Activated T-cell treated with anti-CD3 and anti-CD28 coated beads for 48 hours (primary cell): ENCODE measurements at regions not wholly inside any gene's neighbourhood (a gene's known extent, or its start where the extent isn't known, plus 50 kb on each side); places are given as distances from the start of the nearest gene placed in this dataset.
"Not testable (repeated sequence)": the region's sequence is repeated elsewhere in the genome, so short reads cannot be mapped to it uniquely, and the experiment has no call there.

Source experiments
- DNase-seq: peaks from one replicate; pipeline ENCODE4 v3.0.0-alpha.2; 2020; ENCODE audit warnings: low read depth

DNA sequence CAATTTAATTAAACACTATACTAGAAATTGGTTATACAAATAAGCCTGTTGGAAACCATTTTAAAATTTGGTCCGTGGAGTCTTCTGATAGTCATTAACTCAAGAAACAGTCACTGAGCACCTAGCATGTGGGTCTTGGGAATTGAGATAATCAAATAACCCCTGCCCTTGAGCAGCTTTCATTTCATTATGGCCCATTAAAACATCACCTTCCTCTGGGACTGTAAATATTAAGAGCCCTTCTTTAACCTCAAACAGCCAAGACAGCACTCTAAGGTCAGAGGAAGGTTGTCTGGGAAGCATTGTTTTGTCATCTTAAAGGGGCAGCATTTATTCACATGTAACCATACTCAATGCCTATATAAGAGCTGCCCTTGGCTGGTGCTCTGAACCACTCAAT lies 610.3 kb upstream of the USP24 start:
- DNase-seq = no peak

DNA sequence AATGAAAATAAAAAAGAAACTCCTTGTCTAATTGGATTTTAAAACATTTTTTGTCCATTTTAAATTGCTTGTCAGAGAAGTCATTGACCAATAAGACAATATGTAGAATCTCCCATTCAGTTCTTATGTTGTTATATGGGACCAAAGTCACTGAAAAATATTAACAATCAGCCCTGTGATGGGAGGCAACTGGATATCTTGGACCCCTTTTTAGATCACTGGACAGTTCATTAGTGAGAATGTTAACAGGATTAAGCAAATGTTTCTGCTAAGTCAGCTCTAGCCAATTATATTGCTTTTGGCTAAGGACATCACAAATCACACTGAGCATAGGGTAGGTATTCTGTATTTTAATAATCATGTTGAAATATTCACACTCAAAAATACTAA lies 609.1 kb upstream of the USP24 start:
- no peak for DNase-seq

DNA sequence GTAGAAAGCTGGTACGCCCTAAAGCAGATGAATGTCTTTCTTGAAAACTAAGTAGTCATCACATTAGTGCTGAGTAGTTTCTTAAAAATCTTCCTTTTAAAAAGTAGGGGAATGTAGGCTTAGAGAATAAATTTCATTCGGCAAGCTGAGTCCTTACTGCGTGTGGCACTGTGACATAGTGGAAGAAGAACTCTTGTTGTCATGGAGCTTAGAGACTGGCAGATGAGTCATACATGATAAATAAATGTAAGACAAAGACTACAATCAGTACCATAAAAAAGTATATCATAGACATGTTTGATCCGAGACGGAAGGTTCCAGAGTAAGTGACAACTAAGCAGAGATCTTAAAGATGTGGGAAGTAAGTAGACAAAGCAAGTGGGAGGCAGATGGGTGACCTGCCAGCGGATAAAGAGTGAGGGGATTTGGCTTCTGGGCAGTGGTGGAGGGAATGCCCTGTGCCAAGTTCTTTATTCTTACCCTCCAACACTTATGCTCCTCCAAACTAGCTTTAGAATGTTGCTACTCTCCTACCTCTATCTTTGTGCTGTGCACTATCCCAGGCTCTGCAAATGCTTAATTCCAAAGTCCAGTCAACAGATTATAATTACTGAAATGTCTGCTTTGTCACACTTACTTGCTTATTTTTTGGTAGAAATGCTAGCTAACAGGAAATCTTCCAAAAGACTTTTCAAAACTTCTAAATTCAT lies 608.5 kb upstream of the USP24 start:
- no peak for DNase-seq

DNA sequence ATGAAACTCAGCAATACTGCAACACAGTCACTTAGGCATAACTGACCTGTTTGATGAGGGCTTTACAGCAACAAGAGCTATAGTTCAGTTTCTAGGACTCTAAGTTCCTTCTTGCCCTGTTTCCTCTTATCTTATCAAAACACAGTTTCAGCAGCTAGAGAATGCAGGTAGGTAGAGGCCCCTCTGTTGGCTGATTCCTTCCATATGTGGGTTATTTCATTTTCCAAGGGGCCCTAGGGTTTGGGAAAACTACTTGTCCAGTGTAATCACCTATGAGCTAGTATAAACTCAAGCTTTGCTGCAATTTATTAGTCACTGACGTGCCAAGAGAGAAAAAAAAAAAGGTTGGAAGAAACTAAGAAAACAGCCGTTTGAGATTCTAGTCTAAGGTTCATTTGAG lies 607.7 kb upstream of the USP24 start:
- DNase-seq = no peak

DNA sequence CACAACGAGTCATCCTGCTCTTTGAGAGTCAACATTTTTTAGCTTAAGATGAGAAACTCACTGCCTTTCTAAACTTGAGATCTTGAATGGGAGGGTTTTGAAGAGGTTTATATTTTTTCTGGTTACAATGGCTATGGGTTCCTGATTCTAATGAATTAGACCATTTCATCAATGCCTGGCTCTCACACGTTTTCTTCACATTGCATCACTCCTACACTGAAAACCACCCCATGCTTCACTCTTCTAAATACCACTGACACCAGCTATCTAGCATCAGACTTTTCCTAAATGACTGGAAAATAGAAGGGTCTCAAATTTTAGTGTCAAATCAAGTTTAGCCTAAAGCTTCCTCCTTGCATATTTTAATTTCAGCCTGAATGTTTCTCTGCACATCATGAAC lies 606.1 kb upstream of the USP24 start:
- no peak for DNase-seq

DNA sequence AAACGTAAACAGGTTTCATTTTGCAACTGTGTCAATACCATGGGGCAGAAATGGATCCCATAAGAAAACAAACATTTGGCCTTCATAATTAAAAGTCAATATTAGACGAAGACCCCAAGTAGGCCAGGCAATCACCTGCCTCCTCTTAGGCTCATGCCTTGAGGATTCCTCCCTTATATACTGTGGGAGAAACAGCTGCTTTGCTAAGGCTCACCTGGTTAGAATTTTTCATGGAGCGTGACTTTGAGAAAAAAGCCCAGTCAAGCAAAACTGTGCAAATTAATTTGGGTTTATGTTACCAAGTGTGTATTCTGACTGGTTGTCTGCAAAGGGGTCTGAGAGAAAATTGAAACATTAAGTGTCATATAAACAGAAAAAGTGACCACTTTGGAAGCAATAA lies 605.3 kb upstream of the USP24 start:
- DNase-seq = no peak

DNA sequence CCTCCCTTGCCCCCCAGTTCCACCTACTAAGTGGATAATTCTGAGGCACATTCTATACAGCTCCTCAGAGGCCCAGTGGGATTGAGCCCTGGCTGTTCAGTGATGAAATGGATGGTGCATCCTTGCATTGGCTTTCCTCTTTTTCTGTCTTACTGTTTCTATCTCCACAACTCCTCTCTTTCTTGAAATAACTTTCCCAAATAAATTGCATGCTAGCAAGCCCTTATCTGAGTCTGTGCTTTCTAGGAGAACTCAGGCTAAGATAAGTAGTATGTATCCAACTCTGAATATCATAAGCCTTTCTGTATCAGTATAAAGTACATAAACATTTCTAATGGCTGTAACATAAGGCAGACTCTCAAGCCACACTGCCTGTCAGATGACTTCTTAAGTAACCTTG lies 603.8 kb upstream of the USP24 start:
- DNase-seq = no peak

DNA sequence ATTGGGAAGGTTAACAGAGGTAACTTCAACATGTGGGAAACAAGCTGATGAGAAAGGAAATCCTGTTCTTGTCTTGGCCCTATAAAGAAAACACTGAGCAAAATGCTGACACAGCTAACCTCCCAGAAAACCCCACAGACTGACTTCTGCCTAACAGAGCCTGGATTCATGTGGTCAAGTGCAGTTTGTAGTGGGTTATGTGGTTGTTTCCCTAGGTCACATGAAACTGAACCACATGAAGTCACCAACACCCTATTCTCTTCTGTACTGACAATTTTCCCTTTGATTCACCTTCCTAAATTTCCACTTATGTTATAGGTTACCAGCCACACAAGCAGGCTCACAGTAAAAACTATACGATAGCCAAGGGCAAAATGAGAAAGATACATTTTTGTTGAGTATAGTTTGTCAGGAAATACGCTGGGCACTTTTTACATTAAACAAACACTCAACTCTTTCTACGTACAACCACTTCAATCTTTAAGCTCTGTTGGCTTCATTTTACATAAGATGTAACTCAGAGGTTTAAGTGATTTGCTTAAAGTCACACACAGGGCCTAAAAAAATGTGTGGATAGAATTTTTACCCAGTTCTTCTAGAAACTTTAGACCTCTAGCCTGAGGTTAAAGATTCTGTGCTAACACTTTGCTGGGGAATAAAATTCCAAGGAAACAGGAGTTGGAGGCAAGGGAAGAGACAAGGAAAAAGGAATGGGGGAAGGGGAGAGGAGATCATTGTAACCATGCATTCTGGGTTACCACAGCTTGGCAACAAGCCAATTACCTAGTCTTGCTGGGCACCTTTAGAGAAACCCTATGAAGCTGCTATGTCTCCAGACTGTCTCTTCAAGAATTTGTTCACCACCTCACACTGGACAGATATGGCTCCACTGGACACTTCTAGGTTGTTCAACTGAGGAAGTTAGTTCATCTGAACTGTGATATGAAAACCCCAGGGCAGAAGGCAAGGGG lies 601.6 kb upstream of the USP24 start:
- DNase-seq = no peak

DNA sequence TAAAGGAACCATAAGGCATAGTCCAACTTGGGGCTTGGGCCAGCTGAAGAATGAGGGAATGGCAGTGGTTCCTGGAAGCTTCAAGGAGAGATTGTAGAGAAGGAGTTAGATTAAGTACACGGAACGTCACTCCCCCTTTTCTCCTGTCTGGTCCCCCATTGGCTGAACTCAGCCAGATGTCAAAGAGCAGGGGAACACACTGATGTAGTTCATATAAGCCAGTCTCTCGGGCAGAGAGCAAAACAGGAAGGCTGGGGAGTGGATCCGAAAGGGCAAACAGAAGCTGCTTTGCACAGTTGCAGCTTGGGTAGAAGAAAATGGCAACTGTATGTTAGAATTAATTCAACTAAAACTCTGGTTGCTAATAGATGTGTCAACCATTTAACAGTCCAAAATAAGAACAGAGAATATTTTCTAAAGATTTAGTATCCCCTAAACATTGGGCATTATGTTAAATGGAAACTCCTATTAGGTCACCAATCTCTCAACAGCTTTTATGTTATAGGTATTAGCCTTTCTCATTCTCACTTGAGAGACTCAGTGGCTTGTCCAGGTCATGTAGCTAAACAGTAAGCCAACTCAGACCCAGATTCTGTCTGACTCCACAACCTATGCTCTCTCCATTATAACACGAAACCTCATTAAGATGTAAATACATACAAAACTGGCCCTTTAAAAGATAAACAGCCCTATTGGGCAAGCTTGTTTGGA lies 600.7 kb upstream of the USP24 start:
- no peak for DNase-seq

DNA sequence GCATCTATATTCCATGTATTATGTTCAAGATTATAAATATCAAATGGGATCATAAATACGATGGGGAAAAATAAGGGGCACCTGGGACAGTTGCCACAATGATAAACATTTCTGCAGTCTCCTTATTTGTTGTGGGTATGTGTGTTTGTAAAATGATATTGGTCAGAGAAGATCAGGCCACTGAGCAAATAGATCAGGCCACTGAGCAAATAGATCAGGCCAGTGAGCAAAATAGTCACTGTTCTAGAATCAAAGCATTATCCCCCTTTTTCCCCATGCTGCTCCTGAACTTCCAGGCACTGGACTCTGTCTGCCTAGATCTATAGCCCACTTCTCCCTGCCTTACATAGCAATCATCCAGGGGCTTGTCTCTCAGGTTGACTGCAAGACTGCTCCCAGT lies 599.8 kb upstream of the USP24 start:
- no peak for DNase-seq

DNA sequence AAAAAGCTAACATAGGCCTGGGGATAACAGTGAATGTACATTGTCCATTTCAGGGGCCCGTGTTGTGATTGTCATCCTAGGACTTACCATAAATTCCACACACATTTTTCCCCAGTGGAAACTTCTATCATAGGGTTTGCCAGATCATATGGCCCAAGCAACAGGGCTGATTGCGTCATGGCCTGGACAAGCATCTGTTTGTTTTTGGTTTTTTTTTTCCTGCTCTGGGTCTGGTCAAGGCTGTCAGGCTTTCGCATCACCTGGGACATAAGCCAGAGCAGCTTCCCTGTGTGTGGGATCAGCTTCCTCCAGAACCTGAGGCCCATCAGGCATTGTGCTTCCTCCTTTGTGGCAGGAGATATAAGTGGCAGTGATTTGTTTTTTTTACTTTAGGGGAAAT lies 598.5 kb upstream of the USP24 start:
- DNase-seq = no peak

DNA sequence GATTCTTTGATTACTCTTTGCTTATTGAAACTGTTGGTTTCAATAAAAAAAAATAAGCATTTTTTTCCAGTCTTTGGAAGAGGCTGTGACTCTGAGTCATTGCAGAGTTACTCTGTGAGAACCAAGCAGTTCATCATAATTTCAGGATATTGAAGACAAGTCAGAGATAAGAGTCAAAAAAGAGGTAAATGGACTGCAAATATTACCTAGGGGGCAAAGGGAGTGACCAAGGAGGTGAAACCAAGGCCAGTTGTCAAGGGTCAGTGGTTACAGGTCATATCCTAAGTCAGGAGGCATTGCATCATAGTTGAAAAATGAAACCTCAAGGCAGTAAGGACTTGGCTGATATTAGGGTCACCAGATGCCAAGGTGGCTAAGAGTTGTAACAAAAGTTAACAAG lies 597.1 kb upstream of the USP24 start:
- DNase-seq = no peak

DNA sequence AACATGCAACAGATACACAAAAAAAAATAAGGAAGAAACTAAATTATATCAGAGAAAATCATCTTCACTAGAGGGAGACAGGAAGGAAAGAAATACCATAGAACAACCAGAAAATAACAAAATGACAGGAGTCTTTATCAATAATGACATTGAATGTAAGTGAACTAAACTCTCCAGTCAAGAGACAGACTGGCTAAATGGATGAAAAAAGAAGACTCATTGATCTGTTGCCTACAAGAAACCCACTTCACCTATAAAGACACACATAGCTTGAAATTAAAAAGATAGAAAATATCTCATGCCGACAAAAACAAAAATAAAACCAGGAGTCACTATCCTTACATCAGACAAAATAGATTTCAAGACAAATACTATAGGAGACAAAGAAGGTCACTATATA lies 593.1 kb upstream of the USP24 start:
- no peak for DNase-seq

DNA sequence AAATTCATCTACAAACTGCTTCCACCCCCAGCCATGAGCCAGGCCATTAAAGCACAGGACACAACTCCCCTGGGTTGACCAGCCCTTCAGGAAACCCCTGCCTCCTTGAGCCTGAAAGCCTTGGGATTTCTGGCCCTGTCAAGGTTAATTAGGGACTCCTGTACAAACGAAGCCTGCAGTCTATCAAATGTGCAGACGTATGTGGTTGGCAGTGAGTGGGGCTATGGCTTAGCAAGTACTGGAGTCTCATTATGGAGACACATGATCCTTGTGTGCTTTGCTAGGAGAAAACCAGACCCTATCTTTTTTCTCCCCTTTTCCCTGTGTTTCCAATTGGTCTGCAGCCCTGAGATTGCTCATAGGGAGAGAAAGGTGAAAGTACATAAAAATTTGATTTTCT lies 588.3 kb upstream of the USP24 start:
- DNase-seq = no peak

DNA sequence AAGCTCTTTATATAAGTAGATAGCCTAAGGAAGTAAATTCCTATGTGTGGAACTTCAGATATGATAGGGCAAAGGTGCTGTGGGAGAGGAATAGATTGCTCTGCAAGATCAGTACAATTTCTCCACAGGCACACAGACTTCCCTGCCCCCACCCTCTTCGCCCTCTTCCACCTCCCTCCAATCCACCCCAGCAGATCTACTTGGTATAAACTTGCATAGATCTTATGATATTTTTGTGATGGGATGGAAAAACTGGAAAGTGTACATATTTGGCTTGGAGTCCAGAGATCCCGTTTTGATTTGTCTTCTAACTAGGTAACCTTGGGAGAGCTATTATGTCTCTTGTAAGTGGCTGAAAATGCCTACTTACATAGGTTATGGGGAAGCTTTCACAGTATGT lies 586.3 kb upstream of the USP24 start:
- no peak for DNase-seq

DNA sequence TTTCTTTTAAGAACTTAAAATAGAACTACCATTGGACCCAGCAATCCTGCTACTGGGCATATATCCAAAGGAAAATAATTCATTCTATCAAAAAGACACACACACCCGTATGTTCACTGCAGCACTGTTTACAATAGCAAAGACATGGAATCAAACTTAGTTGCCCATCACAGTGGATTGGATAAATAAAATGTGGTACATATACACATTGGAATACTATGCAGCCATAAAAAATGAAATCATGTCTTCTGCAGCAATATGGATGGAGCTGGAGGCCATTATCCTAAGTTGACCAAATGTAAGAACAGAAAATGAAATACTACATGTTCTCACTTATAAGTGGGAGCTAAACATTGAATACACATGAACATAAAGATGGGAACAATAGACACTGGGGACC lies 585.3 kb upstream of the USP24 start:
- no peak for DNase-seq

DNA sequence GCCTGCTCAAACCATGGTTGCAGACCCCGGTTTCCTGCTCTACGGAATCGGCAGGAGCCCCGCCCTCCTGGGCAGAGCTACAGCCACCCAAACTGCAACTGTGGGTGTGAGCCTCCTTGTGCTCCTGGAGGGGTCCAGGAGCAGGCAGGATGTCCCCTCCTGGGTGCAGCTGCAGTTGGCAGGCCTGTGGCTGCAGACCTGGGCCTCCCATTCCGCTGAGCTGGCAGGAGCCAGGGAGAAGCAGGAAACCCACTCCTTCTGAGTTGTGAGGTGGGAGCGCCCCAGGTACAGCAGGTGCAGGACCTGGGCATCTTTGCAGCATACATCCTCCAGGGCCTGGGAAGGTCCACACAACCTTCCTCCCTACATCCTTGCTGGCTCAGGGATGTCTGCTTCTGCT lies 578.7 kb upstream of the USP24 start:
- no peak for DNase-seq

DNA sequence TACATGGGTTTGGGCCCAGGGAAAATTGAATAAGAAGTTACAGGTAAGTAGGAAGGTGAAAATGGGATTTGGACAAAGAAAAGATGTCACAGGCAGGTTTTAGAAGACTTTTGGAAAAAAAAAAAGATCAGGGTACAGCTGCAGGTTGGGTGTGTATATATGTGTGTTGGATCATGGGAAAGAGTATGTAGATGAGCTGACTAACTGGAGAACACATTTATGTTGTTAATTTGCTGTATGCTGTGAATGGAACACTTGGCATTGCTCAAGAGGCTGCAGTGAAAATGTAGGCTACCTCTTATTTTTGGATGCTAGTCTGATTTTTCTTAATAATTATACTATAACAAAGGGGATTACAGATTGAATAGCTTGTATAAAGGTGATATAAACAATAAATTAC lies 577.7 kb upstream of the USP24 start:
- DNase-seq = no peak

DNA sequence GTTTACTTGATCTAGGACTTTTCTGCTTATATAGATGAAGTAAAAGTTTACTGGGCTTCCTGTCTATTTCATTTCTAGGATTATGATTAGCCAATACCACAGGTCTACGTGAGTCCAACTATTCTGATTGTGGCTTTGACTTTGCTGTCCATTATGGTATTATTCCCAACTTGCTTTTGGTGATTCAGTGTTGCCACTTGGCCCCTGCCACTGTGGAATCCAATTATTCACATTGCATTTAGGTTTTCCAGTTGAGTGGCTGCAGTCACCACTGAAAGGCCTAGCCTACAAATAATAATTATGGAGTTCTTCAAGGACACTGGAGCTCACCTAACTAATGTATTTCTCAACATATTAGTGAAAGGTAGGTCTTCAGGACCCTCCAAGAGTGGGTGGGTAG lies 574.3 kb upstream of the USP24 start:
- DNase-seq = no peak

DNA sequence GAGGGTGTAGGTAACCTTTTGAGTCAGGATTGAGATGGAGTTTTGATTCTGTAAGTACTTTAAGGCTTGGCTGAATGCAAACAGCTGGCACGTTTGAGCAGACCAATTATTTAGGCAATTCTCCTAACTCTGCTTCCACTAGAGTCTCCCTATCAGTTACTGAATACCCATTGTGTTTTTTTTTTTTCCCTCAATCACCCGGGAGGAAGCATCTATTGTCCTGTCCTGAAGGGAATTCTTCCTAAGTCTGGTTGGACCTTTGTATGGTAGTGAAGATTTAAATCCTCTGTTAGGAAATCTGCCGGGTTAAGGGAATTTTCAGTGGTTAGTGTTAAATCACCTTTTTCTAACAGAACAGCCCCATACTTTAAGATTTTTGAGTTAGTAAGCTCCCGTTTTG lies 571.2 kb upstream of the USP24 start:
- DNase-seq = no peak

DNA sequence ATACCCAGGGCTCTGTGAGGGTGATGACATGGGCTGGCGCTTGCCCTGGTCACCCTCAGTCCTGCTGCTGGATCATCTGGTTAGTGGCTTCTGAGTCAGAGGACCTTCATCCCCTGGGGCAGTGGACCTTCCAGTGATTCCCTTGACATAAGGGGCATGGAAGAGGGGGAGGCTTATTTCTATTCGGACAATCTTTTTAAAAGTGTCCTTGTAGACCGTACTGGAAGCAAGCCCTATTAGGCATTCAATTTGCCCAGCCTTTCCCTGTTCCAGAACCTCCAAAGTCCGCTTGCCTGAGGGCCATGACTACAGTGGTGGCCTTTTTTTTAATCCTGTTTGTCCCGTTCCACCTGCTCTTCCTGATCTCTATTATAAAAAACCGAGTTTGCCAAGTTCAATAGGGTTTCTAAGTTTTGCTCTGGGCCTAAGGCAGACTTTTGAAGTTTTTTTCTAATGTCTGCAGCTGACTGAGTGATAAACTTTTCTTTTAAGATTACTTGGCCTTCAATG lies 569.8 kb upstream of the USP24 start:
- DNase-seq = not testable (repeated sequence)

DNA sequence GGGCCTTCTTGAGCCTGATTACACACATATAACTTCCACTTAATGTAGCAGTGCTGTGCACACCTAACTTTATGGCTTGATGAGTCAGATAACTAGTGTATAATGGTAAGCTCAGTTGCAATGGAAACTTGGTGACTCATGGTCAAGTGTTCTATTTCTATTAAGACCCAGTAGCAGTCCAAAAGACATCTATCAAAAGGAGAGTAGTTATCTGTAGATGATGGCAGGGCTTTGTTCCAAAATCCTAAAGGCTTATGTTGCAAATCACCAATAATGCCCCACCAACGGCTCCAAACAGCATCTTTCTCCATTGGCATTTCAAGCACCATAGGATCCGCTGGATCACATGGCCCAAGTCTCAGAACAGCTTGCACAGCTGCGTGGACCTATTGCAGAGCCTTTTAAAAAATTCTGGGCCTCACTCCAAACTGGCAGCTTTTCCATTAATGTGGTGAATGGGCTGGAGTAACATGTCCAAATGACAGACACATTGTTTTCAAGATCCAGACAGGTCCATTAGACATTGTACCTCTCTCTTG lies 566.8 kb upstream of the USP24 start:
- DNase-seq = no peak
